Gastroesophageal sphincter (tissue), 4 donors: ENCODE measurements at regions not wholly inside any gene's neighbourhood (a gene's known extent, or its start where the extent isn't known, plus 50 kb on each side); places are given as distances from the start of the nearest gene placed in this dataset.

ENCODE experiments used
- ATAC-seq: fragments of 150-250 bp; one replicate; pipeline ENCODE4 v1.9.1; 2016; ENCODE audit warnings: mild to moderate bottlenecking, moderate library complexity
- H3K27ac ChIP-seq, 4 donors: fragments of 200-600 bp; sonication (generic) in 3 of 4; 1 replicate in 3 of 4; 2 replicates in 1 of 4; pipeline ENCODE4 v1.5.1; 2016 to 2019
- H3K27me3 ChIP-seq: fragments of 200-600 bp; sonication (generic); one replicate; pipeline ENCODE4 v1.5.1; 2019
- H3K36me3 ChIP-seq, 2 donors: fragments of 200-600 bp; sonication (generic); one replicate each; pipeline ENCODE4 v1.5.1; 2019; ENCODE audit warnings: control low read depth in 1 of 2
- H3K4me1 ChIP-seq, 3 donors: fragments of 200-600 bp; sonication (generic); 1 replicate in 2 of 3; 2 replicates in 1 of 3; pipeline ENCODE4 v1.5.1; 2016 to 2019; ENCODE audit warnings: control low read depth in 2 of 3
- H3K4me3 ChIP-seq, 2 donors: fragments of 200-600 bp; sonication (generic); one replicate each; pipeline ENCODE4 v1.5.1; 2019; ENCODE audit warnings: mild to moderate bottlenecking in 1 of 2, moderate library complexity in 1 of 2
- H3K9me3 ChIP-seq, 3 donors: fragments of 200-600 bp; sonication (generic); one replicate each; pipeline ENCODE4 v1.5.1; 2017 to 2019; ENCODE audit warnings: control low read depth in 2 of 3
- EP300 ChIP-seq: sonication (generic); formaldehyde crosslinking; IDR thresholded peaks from one replicate; pipeline ENCODE4 v1.6.1; 2017; ENCODE audit warnings: antibody characterized with exemption, mild to moderate bottlenecking
- POLR2A ChIP-seq, 2 donors: fragments of 450-650 bp; IDR thresholded peaks; one replicate each; pipeline ENCODE4 v1.6.1; 2017; ENCODE audit warnings: antibody characterized with exemption in 2 of 2, mild to moderate bottlenecking in 2 of 2, moderate library complexity in 1 of 2
- POLR2AphosphoS5 ChIP-seq: sonication (generic); formaldehyde crosslinking; IDR thresholded peaks from one replicate; pipeline ENCODE4 v1.6.1; 2017; ENCODE audit warnings: antibody characterized with exemption
- WGBS, 2 donors: methylation state at CpG; one replicate each; pipeline ENCODE4 v1.1.5; 2018; ENCODE audit warnings: low coverage in 1 of 2; 5-methylcytosine and 5-hydroxymethylcytosine counted together
- TF ChIP-seq, protein P1 (sequence below), 4 experiments: fragments of 200-600 bp in 2 of 4; fragments of 450-650 bp in 2 of 4; sonication (generic) in 1 of 4; IDR thresholded peaks; one replicate each; pipeline ENCODE4 v1.5.1; 2017 to 2019; ENCODE audit warnings: antibody characterized with exemption in 4 of 4, mild to moderate bottlenecking in 2 of 4, moderate library complexity in 2 of 4

DNA sequence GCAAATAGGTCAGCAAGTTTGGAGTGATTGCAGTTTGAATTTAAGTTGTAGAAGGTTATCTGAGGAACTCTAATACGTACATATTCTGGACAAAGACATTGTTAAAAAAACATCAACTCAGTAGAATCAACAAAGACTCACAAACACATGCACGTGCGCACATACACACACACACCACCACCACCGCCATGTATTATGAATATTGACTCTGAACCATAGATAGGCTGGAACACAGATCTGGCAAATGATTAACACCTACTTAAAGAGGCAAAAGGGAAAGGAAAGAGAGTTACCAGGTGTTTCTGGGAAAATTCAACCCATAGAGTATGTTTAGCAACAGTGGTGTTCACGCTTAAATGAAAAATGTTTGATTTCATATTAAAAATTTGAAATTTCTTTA is 334.2 kb upstream of the ALCAM start:
- no peaks in the 10 kb centered on the region for H3K36me3 ChIP-seq
- H3K4me3 ChIP-seq: no peak overlapping the region
- no peaks in the 10 kb centered on the region for H3K27me3 ChIP-seq
- TF ChIP-seq, protein P1, sequence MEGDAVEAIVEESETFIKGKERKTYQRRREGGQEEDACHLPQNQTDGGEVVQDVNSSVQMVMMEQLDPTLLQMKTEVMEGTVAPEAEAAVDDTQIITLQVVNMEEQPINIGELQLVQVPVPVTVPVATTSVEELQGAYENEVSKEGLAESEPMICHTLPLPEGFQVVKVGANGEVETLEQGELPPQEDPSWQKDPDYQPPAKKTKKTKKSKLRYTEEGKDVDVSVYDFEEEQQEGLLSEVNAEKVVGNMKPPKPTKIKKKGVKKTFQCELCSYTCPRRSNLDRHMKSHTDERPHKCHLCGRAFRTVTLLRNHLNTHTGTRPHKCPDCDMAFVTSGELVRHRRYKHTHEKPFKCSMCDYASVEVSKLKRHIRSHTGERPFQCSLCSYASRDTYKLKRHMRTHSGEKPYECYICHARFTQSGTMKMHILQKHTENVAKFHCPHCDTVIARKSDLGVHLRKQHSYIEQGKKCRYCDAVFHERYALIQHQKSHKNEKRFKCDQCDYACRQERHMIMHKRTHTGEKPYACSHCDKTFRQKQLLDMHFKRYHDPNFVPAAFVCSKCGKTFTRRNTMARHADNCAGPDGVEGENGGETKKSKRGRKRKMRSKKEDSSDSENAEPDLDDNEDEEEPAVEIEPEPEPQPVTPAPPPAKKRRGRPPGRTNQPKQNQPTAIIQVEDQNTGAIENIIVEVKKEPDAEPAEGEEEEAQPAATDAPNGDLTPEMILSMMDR (IDR thresholded peaks at IDR 0.05): no peak
- 65 to 72% methylated on average over 5 of the region's 5 CpGs for WGBS, 2 donors
- H3K4me1 ChIP-seq: no peaks in the 10 kb centered on the region
- no peaks in the 10 kb centered on the region for H3K9me3 ChIP-seq
- no peak for ATAC-seq
- no peak overlapping the region for H3K27ac ChIP-seq

DNA sequence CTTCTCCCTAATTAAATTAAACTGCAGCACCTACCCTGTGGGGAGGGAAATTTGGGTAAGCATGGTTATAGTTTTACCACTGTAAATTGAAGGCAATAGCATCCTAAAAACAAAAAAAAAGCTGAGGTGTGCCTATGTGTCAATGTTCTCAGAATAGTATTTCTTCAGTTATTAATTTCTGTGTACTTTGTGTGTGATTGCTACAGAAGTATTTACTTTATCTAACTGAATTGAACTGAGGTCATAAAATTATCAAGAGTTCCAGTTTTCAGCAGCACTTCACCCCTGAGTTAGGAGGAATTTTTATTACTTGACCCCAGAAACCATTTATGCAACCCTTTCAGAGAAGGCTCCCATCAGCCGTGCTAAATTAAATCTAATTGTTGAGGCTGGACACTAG is 333.6 kb upstream of the ALCAM start:
- no peak for TF ChIP-seq POLR2AphosphoS5
- TF ChIP-seq POLR2A (IDR thresholded peaks at IDR 0.05): no peak
- TF ChIP-seq EP300: no peak
- TF ChIP-seq, protein P1 (IDR thresholded peaks at IDR 0.05): no peak
- Histone ChIP-seq H3K4me1 (no peaks in the 10 kb centered on the region), H3K9me3 (no peaks in the 10 kb centered on the region), H3K4me3 (no peak overlapping the region), H3K27me3 (no peaks in the 10 kb centered on the region), H3K36me3 (no peaks in the 10 kb centered on the region), H3K27ac (no peak overlapping the region)
- ATAC-seq: no peak
- 70 to 100% methylated on average over 1 of the region's 1 CpG for WGBS, 2 donors

DNA sequence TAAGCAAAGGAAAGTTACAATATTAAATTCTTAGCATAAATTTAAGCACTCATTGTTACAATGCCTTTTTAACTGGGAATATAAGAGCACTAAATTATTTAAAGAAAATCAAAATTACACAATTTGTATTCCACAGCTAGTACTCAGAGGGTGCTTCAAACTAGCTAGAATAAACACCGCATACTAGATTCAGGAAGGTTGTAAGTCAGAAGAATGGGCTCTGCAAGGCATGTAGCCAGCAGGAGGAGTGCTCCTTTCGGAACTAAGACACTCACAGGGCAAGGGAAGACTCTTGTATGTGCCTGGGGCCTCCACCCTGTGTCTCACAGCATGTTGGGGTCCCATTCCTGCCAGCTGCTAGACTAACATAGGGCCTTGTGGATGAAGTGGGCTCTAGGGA is 327.7 kb upstream of the ALCAM start:
- 84 to 90% methylated on average over 2 of the region's 2 CpGs for whole genome bisulfite sequencing, 2 donors
- TF ChIP-seq POLR2A (IDR thresholded peaks at IDR 0.05) (no peak), EP300 (no peak), POLR2AphosphoS5 (no peak)
- TF ChIP-seq, protein P1 (IDR thresholded peaks at IDR 0.05): no peak
- no peak for ATAC-seq
- H3K27ac ChIP-seq: no peak overlapping the region
- no peaks in the 10 kb centered on the region for H3K4me1 ChIP-seq
- no peaks in the 10 kb centered on the region for H3K9me3 ChIP-seq
- no peak overlapping the region for H3K4me3 ChIP-seq
- no peaks in the 10 kb centered on the region for H3K27me3 ChIP-seq
- H3K36me3 ChIP-seq: no peaks in the 10 kb centered on the region

- no peak for TF ChIP-seq EP300
- no peak for TF ChIP-seq POLR2AphosphoS5
- no peaks in the 10 kb centered on the region for H3K9me3 ChIP-seq
- H3K36me3 ChIP-seq: no peaks in the 10 kb centered on the region
- H3K27ac ChIP-seq: no peak overlapping the region
- WGBS, 2 donors: 56 to 69% methylated on average over 1 of the region's 1 CpG
- ATAC-seq: no peak
- H3K27me3 ChIP-seq: no peaks in the 10 kb centered on the region
- no peaks in the 10 kb centered on the region for H3K4me1 ChIP-seq
- no peak overlapping the region for H3K4me3 ChIP-seq
These were observed 326.6 kb upstream of the ALCAM start for GRCh38 chr3:105040026-105040622.

DNA sequence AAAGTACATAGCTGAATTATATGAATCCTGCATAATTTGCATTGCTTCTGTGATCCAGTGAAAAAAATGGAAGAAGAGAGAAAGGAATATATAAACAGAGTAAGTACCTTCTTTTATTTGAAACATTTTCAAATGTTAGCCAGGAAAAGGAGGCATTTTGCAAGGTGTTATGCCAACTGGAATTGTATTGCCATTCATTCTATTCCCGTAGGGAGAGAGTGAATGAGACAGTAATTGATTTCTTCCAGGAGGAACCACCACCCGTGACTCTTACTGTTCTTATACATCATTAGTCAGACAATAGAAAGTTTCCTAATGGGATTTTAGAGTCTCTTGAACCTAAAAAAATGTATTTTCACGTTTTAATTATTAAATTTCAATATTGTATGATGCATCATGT is 324.1 kb upstream of the ALCAM start:
- TF ChIP-seq POLR2A (IDR thresholded peaks at IDR 0.05): no peak
- no peak for TF ChIP-seq POLR2AphosphoS5
- TF ChIP-seq EP300: no peak
- Histone ChIP-seq H3K36me3 (no peaks in the 10 kb centered on the region), H3K9me3 (no peaks in the 10 kb centered on the region), H3K4me1 (no peaks in the 10 kb centered on the region), H3K4me3 (no peak overlapping the region), H3K27ac (no peak overlapping the region), H3K27me3 (no peaks in the 10 kb centered on the region)
- ATAC-seq: no peak
- 30 to 35% methylated on average over 3 of the region's 3 CpGs for WGBS, 2 donors

DNA sequence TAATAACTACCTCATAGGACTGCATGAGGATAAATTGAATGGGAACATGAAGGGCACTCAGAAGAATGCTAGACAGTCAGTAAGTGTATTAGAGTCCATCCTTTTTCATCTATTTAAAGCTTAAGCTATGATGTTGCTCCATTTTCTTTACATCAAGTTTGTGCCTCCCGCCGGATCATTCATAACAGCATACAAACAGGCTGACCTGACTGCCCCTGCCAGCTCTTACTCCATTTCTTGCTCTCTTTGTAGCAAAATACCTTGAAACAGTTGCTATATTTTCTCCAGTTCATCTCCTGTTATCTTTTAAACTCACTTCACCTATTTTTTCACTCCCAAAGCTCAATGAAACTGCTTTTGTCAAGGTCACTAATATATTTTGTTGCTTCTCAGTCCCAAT is 315.6 kb upstream of the ALCAM start:
- H3K4me3 ChIP-seq: no peak overlapping the region

More for the DNA sequence above, 315.6 kb upstream of the ALCAM start:
- Histone ChIP-seq H3K27me3 (no peaks in the 10 kb centered on the region), H3K9me3 (no peaks in the 10 kb centered on the region), H3K27ac (no peak overlapping the region), H3K4me1 (no peaks in the 10 kb centered on the region), H3K36me3 (no peaks in the 10 kb centered on the region)
- ATAC-seq: no peak
- 82 to 100% methylated on average over 2 of the region's 2 CpGs for WGBS, 2 donors
- TF ChIP-seq EP300 (no peak), POLR2A (IDR thresholded peaks at IDR 0.05) (no peak), POLR2AphosphoS5 (no peak)
- TF ChIP-seq, protein P1 (IDR thresholded peaks at IDR 0.05): no peak
